OCI-LY1 (cell line): ENCODE measurements at regions not wholly inside any gene's neighbourhood (a gene's known extent, or its start where the extent isn't known, plus 50 kb on each side); places are given as distances from the start of the nearest gene placed in this dataset.

Experiments
- H2AFZ ChIP-seq: fragments of 200-600 bp; sonication (generic), shearing (Covaris generic); 2 replicates; pipeline ENCODE4 v1.6.0; 2014; ENCODE audit warnings: antibody characterized with exemption, mild to moderate bottlenecking, low read length
- H3F3A ChIP-seq: fragments of 200-600 bp; sonication (generic), shearing (Covaris generic); 2 replicates; pipeline ENCODE4 v1.6.0; 2014; ENCODE audit warnings: mild to moderate bottlenecking, antibody characterized with exemption, low read length, moderate library complexity; ENCODE audit not compliant: insufficient read depth
- H3K27ac ChIP-seq: fragments of 200-600 bp; sonication (generic); 2 replicates; pipeline ENCODE4 v1.5.1; 2014; ENCODE audit warnings: low read length, mixed run types, mild to moderate bottlenecking, low read depth; ENCODE audit not compliant: poor library complexity, severe bottlenecking
- H3K27me3 ChIP-seq: fragments of 200-600 bp; sonication (generic); 2 replicates; pipeline ENCODE4 v1.6.0; 2014; ENCODE audit warnings: antibody characterized with exemption, mild to moderate bottlenecking, low read length, moderate library complexity; ENCODE audit not compliant: insufficient read depth
- H3K36me3 ChIP-seq: fragments of 200-600 bp; sonication (generic); 2 replicates; pipeline ENCODE4 v1.6.1; 2014; ENCODE audit warnings: mild to moderate bottlenecking, antibody characterized with exemption, low read length, moderate library complexity, mixed read lengths; ENCODE audit not compliant: insufficient read depth
- H3K4me1 ChIP-seq: fragments of 200-600 bp; sonication (generic); 2 replicates; pipeline ENCODE4 v1.5.1; 2014; ENCODE audit warnings: mild to moderate bottlenecking, low read length, moderate library complexity; ENCODE audit not compliant: insufficient read depth, severe bottlenecking
- H3K4me2 ChIP-seq: fragments of 200-600 bp; sonication (generic), shearing (Covaris generic); 2 replicates; pipeline ENCODE4 v1.6.1; 2014; ENCODE audit warnings: low read length
- H3K4me3 ChIP-seq: fragments of 200-600 bp; sonication (generic); 2 replicates; pipeline ENCODE4 v1.5.1; 2014; ENCODE audit warnings: low read length, low read depth, mild to moderate bottlenecking, mixed read lengths; ENCODE audit not compliant: poor library complexity, severe bottlenecking
- H3K79me2 ChIP-seq: fragments of 200-600 bp; shearing (Covaris generic); 2 replicates; pipeline ENCODE4 v1.6.1; 2016; ENCODE audit warnings: mixed run types, low read length, mixed read lengths; ENCODE audit not compliant: insufficient read depth
- H3K9ac ChIP-seq: fragments of 200-600 bp; sonication (generic), shearing (Covaris generic); 2 replicates; pipeline ENCODE4 v1.6.1; 2014; ENCODE audit warnings: mild to moderate bottlenecking, low read length, mixed read lengths
- H3K9me2 ChIP-seq: fragments of 200-600 bp; sonication (generic), shearing (Covaris generic); 2 replicates; pipeline ENCODE4 v1.6.1; 2014; ENCODE audit warnings: low read depth, mild to moderate bottlenecking, low read length, mixed read lengths
- H3K9me3 ChIP-seq: fragments of 200-600 bp; shearing (Covaris generic); 2 replicates; pipeline ENCODE4 v1.6.1; 2014; ENCODE audit warnings: low read length, mixed read lengths
- H4K20me1 ChIP-seq: fragments of 200-600 bp; sonication (generic), shearing (Covaris generic); 2 replicates; pipeline ENCODE4 v1.6.0; 2016; ENCODE audit warnings: mild to moderate bottlenecking, low read length; ENCODE audit not compliant: insufficient read depth
- EZH2 ChIP-seq: fragments of 200-600 bp; sonication (generic), shearing (Covaris generic); IDR thresholded peaks from 2 replicates; pipeline ENCODE4 v1.8.0; 2017; ENCODE audit warnings: borderline replicate concordance, mixed run types, mild to moderate bottlenecking, antibody characterized with exemption, low read length, moderate library complexity, mixed read lengths
- TF ChIP-seq, protein P1 (sequence below): fragments of 200-600 bp; sonication (generic), shearing (Covaris generic); IDR thresholded peaks from 2 replicates; pipeline ENCODE4 v1.5.1; 2017; ENCODE audit warnings: mild to moderate bottlenecking, antibody characterized with exemption, low read length, moderate library complexity, mixed read lengths

DNA sequence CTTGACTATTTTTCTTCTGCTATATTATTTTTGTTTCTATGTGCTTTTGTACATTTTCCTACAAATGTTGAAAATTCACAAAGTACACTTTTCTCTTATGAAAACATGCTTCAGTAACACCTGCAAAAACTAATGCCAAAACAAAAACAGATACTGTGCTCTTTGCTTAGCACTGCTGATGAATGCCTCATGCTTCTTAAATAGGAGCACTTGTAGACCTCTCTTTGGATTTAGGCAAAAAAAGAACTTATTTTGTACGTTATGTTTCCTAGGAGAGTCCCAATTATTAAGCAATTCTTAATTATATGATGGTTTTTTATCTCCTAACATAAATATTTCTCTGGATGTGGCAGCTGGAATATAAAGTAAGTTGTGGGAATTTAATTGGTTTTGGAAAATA lies 285.0 kb upstream of the ARSJ start:
- no peaks in the 10 kb centered on the region for H3F3A ChIP-seq
- no peak overlapping the region for H3K4me2 ChIP-seq

DNA sequence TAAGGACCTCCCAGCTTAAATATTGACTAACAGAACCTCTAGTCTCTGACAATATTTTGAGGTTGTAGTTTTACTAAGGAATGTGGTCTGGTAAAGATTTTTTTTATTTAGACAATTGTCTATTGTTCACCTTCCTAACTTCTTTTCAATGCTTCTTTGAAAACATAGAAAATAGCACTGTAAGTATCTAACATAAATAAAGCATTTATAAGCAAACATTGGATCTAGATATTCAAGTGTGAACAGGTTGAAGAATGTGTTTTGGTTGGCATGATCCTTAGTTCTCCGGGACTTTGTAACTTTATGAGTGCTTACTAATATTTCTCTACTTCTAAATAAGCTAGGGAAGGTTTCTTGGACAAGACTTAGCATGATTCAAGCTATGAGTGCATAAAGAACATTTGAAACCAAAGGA lies 285.4 kb upstream of the ARSJ start:
- Histone ChIP-seq H3K9ac (no peak overlapping the region), H2AFZ (no peak overlapping the region), H3K9me3 (no peaks in the 10 kb centered on the region), H3K79me2 (no peaks in the 10 kb centered on the region), H3K4me2 (no peak overlapping the region), H3K4me1 (no peaks in the 10 kb centered on the region), H3K27me3 (no peaks in the 10 kb centered on the region), H4K20me1 (no peaks in the 10 kb centered on the region), H3K9me2 (no peaks in the 10 kb centered on the region), H3K27ac (no peak overlapping the region), H3K36me3 (no peaks in the 10 kb centered on the region), H3K4me3 (no peak overlapping the region), H3F3A (no peaks in the 10 kb centered on the region)
- no peak for TF ChIP-seq EZH2
- TF ChIP-seq, protein P1, sequence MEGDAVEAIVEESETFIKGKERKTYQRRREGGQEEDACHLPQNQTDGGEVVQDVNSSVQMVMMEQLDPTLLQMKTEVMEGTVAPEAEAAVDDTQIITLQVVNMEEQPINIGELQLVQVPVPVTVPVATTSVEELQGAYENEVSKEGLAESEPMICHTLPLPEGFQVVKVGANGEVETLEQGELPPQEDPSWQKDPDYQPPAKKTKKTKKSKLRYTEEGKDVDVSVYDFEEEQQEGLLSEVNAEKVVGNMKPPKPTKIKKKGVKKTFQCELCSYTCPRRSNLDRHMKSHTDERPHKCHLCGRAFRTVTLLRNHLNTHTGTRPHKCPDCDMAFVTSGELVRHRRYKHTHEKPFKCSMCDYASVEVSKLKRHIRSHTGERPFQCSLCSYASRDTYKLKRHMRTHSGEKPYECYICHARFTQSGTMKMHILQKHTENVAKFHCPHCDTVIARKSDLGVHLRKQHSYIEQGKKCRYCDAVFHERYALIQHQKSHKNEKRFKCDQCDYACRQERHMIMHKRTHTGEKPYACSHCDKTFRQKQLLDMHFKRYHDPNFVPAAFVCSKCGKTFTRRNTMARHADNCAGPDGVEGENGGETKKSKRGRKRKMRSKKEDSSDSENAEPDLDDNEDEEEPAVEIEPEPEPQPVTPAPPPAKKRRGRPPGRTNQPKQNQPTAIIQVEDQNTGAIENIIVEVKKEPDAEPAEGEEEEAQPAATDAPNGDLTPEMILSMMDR = no peak

More for the DNA sequence above, 285.0 kb upstream of the ARSJ start:
- Histone ChIP-seq H3K9ac (no peak overlapping the region), H3K27me3 (no peaks in the 10 kb centered on the region), H3K9me2 (no peaks in the 10 kb centered on the region), H3K27ac (no peak overlapping the region), H3K4me1 (no peaks in the 10 kb centered on the region), H4K20me1 (no peaks in the 10 kb centered on the region), H3K36me3 (no peaks in the 10 kb centered on the region), H3K79me2 (no peaks in the 10 kb centered on the region), H2AFZ (no peak overlapping the region), H3K9me3 (no peaks in the 10 kb centered on the region), H3K4me3 (no peak overlapping the region)
- no peak for TF ChIP-seq EZH2
- TF ChIP-seq, protein P1 = no peak

DNA sequence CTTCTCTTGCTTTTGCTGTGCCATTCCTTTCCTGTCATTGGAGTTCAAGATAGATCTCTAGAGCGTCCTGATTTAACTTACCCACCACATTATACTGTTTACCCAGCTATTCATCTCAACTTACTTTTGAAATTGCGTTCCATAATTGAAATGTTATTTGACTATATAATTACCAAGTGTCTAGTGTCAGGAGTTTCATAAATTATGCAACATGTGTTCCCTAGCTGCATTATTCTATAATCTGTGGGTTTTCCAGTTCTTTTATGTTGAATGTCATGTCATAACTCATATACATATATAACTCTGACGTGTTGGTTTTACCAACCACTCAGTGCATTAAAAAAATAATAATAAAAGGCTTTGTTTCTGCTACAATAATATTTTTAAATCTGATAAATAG lies 285.9 kb upstream of the ARSJ start:
- Histone ChIP-seq H3K79me2 (no peaks in the 10 kb centered on the region), H3K36me3 (no peaks in the 10 kb centered on the region), H2AFZ (no peak overlapping the region), H3K4me2 (no peak overlapping the region), H4K20me1 (no peaks in the 10 kb centered on the region), H3K4me1 (no peaks in the 10 kb centered on the region), H3K27me3 (no peaks in the 10 kb centered on the region), H3F3A (no peaks in the 10 kb centered on the region), H3K9ac (no peak overlapping the region), H3K9me3 (no peaks in the 10 kb centered on the region), H3K4me3 (no peak overlapping the region), H3K9me2 (no peaks in the 10 kb centered on the region), H3K27ac (no peak overlapping the region)
- TF ChIP-seq, protein P1 = no peak
- no peak for TF ChIP-seq EZH2
